Right atrium auricular region (tissue), 2 donors: ENCODE measurements at regions not wholly inside any gene's neighbourhood (a gene's known extent, or its start where the extent isn't known, plus 50 kb on each side); places are given as distances from the start of the nearest gene placed in this dataset.

Experiments
- DNase-seq: peaks from one replicate; pipeline ENCODE4 v3.0.0-alpha.2; 2019; ENCODE audit warnings: low spot score
- H3K27ac ChIP-seq, 2 donors: fragments of 200-600 bp; sonication (generic); 1 replicate in 1 of 2; 2 replicates in 1 of 2; pipeline ENCODE4 v1.5.1; 2016 to 2019
- H3K27me3 ChIP-seq, 2 donors: fragments of 200-600 bp; sonication (generic); one replicate each; pipeline versions ENCODE4 v1.5.1 to v1.6.0; 2017 to 2019
- H3K36me3 ChIP-seq: fragments of 200-600 bp; sonication (generic); one replicate; pipeline ENCODE4 v1.5.1; 2016
- H3K4me1 ChIP-seq, 2 donors: fragments of 200-600 bp; sonication (generic); one replicate each; pipeline versions ENCODE4 v1.5.1 to v1.6.0; 2017 to 2019
- H3K4me3 ChIP-seq, 2 donors: fragments of 200-600 bp; sonication (generic); 1 replicate in 1 of 2; 2 replicates in 1 of 2; pipeline ENCODE4 v1.5.1; 2017 to 2019; ENCODE audit warnings: mild to moderate bottlenecking in 1 of 2, moderate library complexity in 1 of 2
- H3K9me3 ChIP-seq, 2 donors: fragments of 200-600 bp; sonication (generic); one replicate each; pipeline ENCODE4 v1.5.1; 2019
- CTCF ChIP-seq, 2 donors: fragments of 200-600 bp; sonication (generic); IDR thresholded peaks; one replicate each; pipeline ENCODE4 v1.5.1; 2019; ENCODE audit warnings: antibody characterized with exemption in 2 of 2

- Histone ChIP-seq H3K27me3 (no peaks in the 10 kb centered on the region), H3K4me1 (no peaks in the 10 kb centered on the region), H3K4me3 (no peak overlapping the region), H3K27ac (no peak overlapping the region), H3K36me3 (peaks cover 32% of the 10 kb centered on the region), H3K9me3 (no peaks in the 10 kb centered on the region)
- no peak for TF ChIP-seq CTCF (IDR thresholded peaks at IDR 0.05)
- no peak for DNase-seq
Observed at GRCh38 chr14:95445676-95446075, 70.8 kb downstream of the SYNE3 start.

DNA sequence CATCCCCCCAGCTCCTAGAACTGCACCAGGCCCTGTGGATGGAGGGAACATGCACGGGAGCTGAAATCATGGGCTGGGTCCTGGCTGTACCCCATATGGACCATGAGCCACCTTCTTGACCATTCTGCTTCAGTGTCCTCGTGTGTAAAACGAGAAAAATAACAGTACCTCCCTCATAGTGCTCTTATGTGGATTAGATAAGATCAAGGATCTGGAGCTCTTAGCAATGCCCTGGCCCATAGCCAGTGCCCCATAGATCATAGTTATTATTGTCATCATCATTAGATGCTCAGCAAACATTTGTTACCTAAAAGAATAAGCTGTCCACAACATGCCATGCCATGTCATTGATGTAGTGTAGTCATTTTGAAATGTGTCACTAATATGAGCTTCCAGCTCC is 71.3 kb downstream of the SYNE3 start:
- Histone ChIP-seq H3K4me1 (no peaks in the 10 kb centered on the region), H3K4me3 (no peak overlapping the region), H3K9me3 (no peaks in the 10 kb centered on the region), H3K36me3 (peaks cover 32% of the 10 kb centered on the region), H3K27me3 (no peaks in the 10 kb centered on the region), H3K27ac (no peak overlapping the region)
- no peak for TF ChIP-seq CTCF (IDR thresholded peaks at IDR 0.05)
- no peak for DNase-seq

DNA sequence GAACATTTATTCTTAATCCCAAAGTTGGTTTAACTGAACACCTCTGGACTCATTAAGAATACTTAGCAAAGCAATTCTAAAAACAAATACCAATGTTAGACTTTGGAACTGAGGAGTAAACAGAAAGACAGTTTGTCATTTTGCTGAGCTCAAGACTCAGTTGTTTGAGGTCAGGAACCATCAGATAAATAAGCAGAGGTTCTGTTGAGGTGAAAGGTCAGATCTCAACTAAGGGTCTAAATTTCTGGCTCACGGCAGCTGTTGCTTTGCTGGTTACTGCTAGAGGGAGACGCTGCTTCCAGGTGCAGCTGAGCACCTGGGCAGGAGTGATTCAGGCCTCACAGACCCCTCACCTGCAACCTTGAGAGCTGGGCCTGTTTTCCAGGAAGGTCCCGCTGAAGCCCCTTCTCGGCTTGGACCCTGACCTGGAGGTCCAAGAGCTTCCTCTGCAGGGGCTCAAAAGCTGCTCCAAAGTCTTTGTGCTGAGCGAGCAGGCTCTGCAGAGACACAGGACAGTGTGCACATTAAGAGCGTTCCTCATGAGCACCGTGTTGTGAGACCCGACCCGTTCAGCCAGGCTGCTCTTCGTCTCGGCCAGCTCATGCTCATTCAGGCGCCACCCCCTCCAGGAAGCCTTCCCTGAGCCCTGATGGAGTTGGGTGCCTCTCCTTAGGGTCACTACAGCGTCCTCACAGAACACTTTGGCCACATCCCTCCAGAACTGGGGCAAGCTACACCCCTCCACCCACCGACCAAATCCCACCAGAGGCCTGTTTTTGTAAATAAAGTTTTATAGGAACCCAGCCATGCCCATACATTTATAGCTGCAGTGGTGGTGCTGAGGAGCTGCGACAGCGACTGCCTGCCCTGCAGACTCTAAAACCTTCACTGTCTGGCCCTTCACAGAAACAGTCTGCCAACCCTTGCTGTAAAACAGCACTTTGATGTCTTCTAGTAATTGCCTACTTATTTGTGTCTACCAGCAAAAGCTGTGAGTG is 72.0 kb downstream of the SYNE3 start:
- H3K36me3 ChIP-seq, result peaks cover 27% of the 10 kb centered on the region

GRCh38 chr14:95442633-95443021 is 73.8 kb downstream of the SYNE3 start:
- peaks cover 29% of the 10 kb centered on the region for H3K36me3 ChIP-seq
- H3K4me3 ChIP-seq, result no peak overlapping the region
- no peaks in the 10 kb centered on the region for H3K4me1 ChIP-seq
- DNase-seq, result peak; percentile 82
- no peaks in the 10 kb centered on the region for H3K9me3 ChIP-seq
- no peaks in the 10 kb centered on the region for H3K27me3 ChIP-seq
- no peak overlapping the region for H3K27ac ChIP-seq
- peak; percentile 74 to 91 for TF ChIP-seq CTCF (IDR thresholded peaks at IDR 0.05)

More for the DNA sequence above, 72.0 kb downstream of the SYNE3 start:
- no peak for TF ChIP-seq CTCF (IDR thresholded peaks at IDR 0.05)
- H3K4me3 ChIP-seq, result no peak overlapping the region
- no peaks in the 10 kb centered on the region for H3K9me3 ChIP-seq
- H3K27me3 ChIP-seq, result no peaks in the 10 kb centered on the region
- no peak overlapping the region for H3K27ac ChIP-seq
- DNase-seq, result no peak
- no peaks in the 10 kb centered on the region for H3K4me1 ChIP-seq

DNA sequence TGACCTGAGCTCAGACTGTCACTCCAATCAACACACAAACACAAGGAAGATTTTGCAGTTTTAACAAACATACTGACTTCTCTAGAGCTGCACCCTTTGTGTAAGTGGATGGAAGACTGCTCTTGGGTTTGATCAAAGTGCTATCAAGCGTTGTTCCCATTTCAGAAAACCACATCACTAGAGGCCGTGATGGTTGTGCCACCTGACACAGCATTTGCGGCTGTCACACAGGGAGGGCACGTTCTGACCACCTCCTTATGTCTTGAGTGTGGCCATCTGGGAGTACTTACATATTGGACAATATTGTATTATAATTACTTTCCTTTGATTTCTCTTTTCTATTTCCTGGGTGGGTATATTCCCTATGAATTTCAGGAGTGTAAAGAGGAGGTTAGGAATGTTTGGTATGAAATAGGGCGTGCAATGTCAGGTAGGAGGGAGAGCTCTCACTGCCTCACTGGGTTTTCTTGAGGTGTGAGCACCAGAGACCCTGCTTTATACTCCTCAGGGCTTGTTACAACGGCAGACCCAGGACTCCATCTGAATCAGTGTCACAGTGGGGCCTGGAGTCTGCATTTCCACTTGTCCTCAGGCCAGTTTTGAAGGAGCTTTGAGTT is 74.3 kb downstream of the SYNE3 start:
- no peak for DNase-seq
- no peaks in the 10 kb centered on the region for H3K27me3 ChIP-seq
- no peaks in the 10 kb centered on the region for H3K9me3 ChIP-seq
- H3K27ac ChIP-seq, result no peak overlapping the region
- H3K4me1 ChIP-seq, result no peaks in the 10 kb centered on the region
- H3K36me3 ChIP-seq, result peaks cover 27% of the 10 kb centered on the region
- no peak for TF ChIP-seq CTCF (IDR thresholded peaks at IDR 0.05)
- H3K4me3 ChIP-seq, result no peak overlapping the region
